Spleen (tissue), 7 donors: ENCODE measurements at regions not wholly inside any gene's neighbourhood (a gene's known extent, or its start where the extent isn't known, plus 50 kb on each side); places are given as distances from the start of the nearest gene placed in this dataset.

Experiments
- CTCF ChIP-seq, 11 experiments: fragments of 200-600 bp in 7 of 11; fragments of 450-650 bp in 4 of 11; sonication (generic) in 4 of 11; IDR thresholded peaks in 8 of 11; conservative IDR thresholded peaks in 3 of 11; 1 replicate in 7 of 11; 2 replicates in 4 of 11; pipeline versions ENCODE4 v1.4.0 to v1.8.0; 2016 to 2021; ENCODE audit warnings: antibody characterized with exemption in 11 of 11, inconsistent platforms in 4 of 11, mild to moderate bottlenecking in 1 of 11
- POLR2A ChIP-seq, 3 donors: fragments of 450-650 bp; IDR thresholded peaks; one replicate each; pipeline ENCODE4 v1.5.1; 2017; ENCODE audit warnings: antibody characterized with exemption in 3 of 3, mild to moderate bottlenecking in 1 of 3
- POLR2AphosphoS5 ChIP-seq, 3 donors: sonication (generic); formaldehyde crosslinking; IDR thresholded peaks; one replicate each; pipeline ENCODE4 v1.5.1; 2017; ENCODE audit warnings: antibody characterized with exemption in 3 of 3
- donor health status: DM: no; HTN: no; CAD: no; lungs with moderate emphysema.
- donor health status: DM: no; HTN: no; CAD: no.
- donor health status: DM: no; HTN: no; CAD: no.

- TF ChIP-seq POLR2A (IDR thresholded peaks at IDR 0.05) (no peak), CTCF (IDR thresholded peaks at IDR 0.05 in 8 of 11, conservative IDR thresholded peaks at IDR 0.05 in 3 of 11) (no peak), POLR2AphosphoS5 (IDR thresholded peaks at IDR 0.05) (no peak)
Observed at GRCh38 chr21:25487046-25487594, 120.2 kb downstream of the MRPL39 start.
